ENCODE measurements at regions not wholly inside any gene's neighbourhood (a gene's known extent, or its start where the extent isn't known, plus 50 kb on each side); places are given as distances from the start of the nearest gene placed in this dataset.

DNA sequence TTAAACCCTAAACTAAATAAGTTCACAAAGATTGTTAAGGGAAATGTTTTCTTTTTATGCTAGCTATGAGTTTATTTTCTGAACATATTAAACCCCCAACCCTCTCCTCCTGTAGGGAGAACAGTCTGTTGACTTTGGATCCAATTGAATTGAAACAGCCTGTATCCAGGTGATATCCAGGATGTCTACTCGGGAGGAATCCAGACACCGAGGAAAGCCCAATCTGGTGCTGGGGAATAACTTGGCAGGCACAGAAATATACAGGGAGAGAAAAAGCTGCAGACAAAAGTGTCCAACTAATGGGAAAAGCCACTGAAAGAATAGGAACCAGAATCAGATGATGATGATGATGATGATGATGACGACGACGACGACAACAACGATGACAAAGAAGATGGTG lies 93.9 kb upstream of the API5 start:
- dilution Hi-C loops (cut with MboI; ENCODE audit: extremely low pct_ligation_motif_present, low sequenced_read_pairs) (no loop called here), intact Hi-C loops (cut with micrococcal nuclease) (no loop called here)
- TF ChIP-seq JUN (IDR thresholded peaks at IDR 0.05; ENCODE audit: borderline replicate concordance, insufficient read depth, insufficient read length, low read depth) (no peak), EZH2 (IDR thresholded peaks at IDR 0.05; ENCODE audit: borderline replicate concordance, low read depth, low read length, severe bottlenecking) (no peak), POLR2AphosphoS5 (IDR thresholded peaks at IDR 0.05; ENCODE audit: insufficient read depth, low read depth, low read length) (no peak), MYC (IDR thresholded peaks at IDR 0.05; ENCODE audit: low read depth, low read length) (no peak), GATA2 (IDR thresholded peaks at IDR 0.05; ENCODE audit: insufficient read depth, insufficient read length, low read depth, low read length) (no peak), FOS (IDR thresholded peaks at IDR 0.05; ENCODE audit: borderline replicate concordance, insufficient read depth, low read length) (no peak), POLR2A (IDR thresholded peaks at IDR 0.05; ENCODE audit: low read depth, low read length) (no peak)
- TF ChIP-seq, protein P1, sequence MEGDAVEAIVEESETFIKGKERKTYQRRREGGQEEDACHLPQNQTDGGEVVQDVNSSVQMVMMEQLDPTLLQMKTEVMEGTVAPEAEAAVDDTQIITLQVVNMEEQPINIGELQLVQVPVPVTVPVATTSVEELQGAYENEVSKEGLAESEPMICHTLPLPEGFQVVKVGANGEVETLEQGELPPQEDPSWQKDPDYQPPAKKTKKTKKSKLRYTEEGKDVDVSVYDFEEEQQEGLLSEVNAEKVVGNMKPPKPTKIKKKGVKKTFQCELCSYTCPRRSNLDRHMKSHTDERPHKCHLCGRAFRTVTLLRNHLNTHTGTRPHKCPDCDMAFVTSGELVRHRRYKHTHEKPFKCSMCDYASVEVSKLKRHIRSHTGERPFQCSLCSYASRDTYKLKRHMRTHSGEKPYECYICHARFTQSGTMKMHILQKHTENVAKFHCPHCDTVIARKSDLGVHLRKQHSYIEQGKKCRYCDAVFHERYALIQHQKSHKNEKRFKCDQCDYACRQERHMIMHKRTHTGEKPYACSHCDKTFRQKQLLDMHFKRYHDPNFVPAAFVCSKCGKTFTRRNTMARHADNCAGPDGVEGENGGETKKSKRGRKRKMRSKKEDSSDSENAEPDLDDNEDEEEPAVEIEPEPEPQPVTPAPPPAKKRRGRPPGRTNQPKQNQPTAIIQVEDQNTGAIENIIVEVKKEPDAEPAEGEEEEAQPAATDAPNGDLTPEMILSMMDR (IDR thresholded peaks at IDR 0.05; ENCODE audit: extremely low read depth in 1 of 2, insufficient read depth in 1 of 2, low read depth in 1 of 2, low read length in 2 of 2), result no peak
- TF ChIP-seq, protein P2, sequence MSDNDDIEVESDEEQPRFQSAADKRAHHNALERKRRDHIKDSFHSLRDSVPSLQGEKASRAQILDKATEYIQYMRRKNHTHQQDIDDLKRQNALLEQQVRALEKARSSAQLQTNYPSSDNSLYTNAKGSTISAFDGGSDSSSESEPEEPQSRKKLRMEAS (IDR thresholded peaks at IDR 0.05; ENCODE audit: insufficient read depth, insufficient read length), result no peak
- H3K9ac ChIP-seq (replicated peaks; ENCODE audit: extremely low read depth, insufficient read depth, low read length), result no peak overlapping the region
- DNase-seq (ENCODE audit: low read depth, low spot score) (no peak), FAIRE-seq (no peak)
- no peaks in the 10 kb centered on the region for H3K9me3 ChIP-seq (replicated peaks; ENCODE audit: control insufficient read depth, insufficient read depth, low read length)
- no peak overlapping the region for H3K27ac ChIP-seq (ENCODE audit: insufficient read depth, low read depth, low read length)
- H3K4me1 ChIP-seq (ENCODE audit: control insufficient read depth, extremely low read depth, insufficient read depth, low read length), result no peaks in the 10 kb centered on the region
- no peaks in the 10 kb centered on the region for H4K20me1 ChIP-seq (replicated peaks; ENCODE audit: control insufficient read depth, extremely low read depth, insufficient read depth, low read length)
- no peaks in the 10 kb centered on the region for H3K36me3 ChIP-seq (ENCODE audit: control insufficient read depth in 2 of 2, extremely low read depth in 1 of 2, insufficient read depth in 2 of 2, low read length in 2 of 2)
- H3K4me3 ChIP-seq (replicated peaks in 1 of 3; ENCODE audit: insufficient read depth in 1 of 3, low read depth in 1 of 3, low read length in 3 of 3), result no peak overlapping the region
- H3K4me2 ChIP-seq (ENCODE audit: insufficient read depth, low read length), result no peak overlapping the region
- CTCF ChIA-PET, result no interaction called here
- no peaks in the 10 kb centered on the region for H3K79me2 ChIP-seq (ENCODE audit: control insufficient read depth, insufficient read depth, low read length)
- no peaks in the 10 kb centered on the region for H3K9me1 ChIP-seq (replicated peaks; ENCODE audit: control insufficient read depth, extremely low read depth, insufficient read depth, low read length)
- no peaks in the 10 kb centered on the region for H3K27me3 ChIP-seq (ENCODE audit: control insufficient read depth in 2 of 2, insufficient read depth in 2 of 2, low read length in 2 of 2)
- H2AFZ ChIP-seq (ENCODE audit: low read depth, low read length), result no peak overlapping the region
- BruUV-seq (replicated peaks), result no TSS peak
- POLR2A ChIA-PET, result no interaction called here

Data from endothelial cell of umbilical vein (primary cell).